Activated CD4-positive, alpha-beta T cell treated with anti-CD3 and anti-CD28 coated beads for 36 hours (primary cell): ENCODE measurements at regions not wholly inside any gene's neighbourhood (a gene's known extent, or its start where the extent isn't known, plus 50 kb on each side); places are given as distances from the start of the nearest gene placed in this dataset.

Source experiments
- ATAC-seq: fragments of 200-7000 bp; cut with Tn5 transposase; one replicate; pipeline ENCODE4 v1.10.0; 2021; ENCODE audit warnings: mild to moderate bottlenecking, moderate library complexity
- CTCF ChIA-PET: fragments of 350-600 bp; sonication (Branson Sonifier 250); formaldehyde crosslinking; loops from one replicate; lab custom pipeline; 2021; ENCODE audit warnings: antibody characterized with exemption; lab: Charles Lee
- POLR2A ChIA-PET: fragments of 350-600 bp; sonication (Branson Sonifier 250); formaldehyde crosslinking; loops from one replicate; lab custom pipeline; 2021; ENCODE audit warnings: antibody characterized with exemption, inconsistent platforms; lab: Charles Lee
- DNase-seq: peaks from one replicate; pipeline ENCODE4 v3.0.0-alpha.2; 2020
- H3K27ac Mint-ChIP-seq: one replicate; pipeline ENCODE4 v1.8.0; 2021; ENCODE audit warnings: mixed read lengths
- H3K27me3 Mint-ChIP-seq: one replicate; pipeline ENCODE4 v1.8.0; 2021; ENCODE audit warnings: mixed read lengths
- H3K36me3 Mint-ChIP-seq: one replicate; pipeline ENCODE4 v1.8.0; 2021; ENCODE audit warnings: low read depth, mixed read lengths
- H3K4me1 Mint-ChIP-seq: one replicate; pipeline ENCODE4 v1.8.0; 2021; ENCODE audit warnings: mixed read lengths
- H3K4me3 Mint-ChIP-seq: one replicate; pipeline ENCODE4 v1.8.0; 2021; ENCODE audit warnings: mild to moderate bottlenecking, moderate library complexity, mixed read lengths
- H3K9me3 Mint-ChIP-seq: one replicate; pipeline ENCODE4 v1.8.0; 2021; ENCODE audit warnings: low read depth, mixed read lengths
- intact Hi-C, 2 experiments: fragments of 100-400 bp; cut with DNase I in 1 of 2; cut with micrococcal nuclease in 1 of 2; formaldehyde crosslinking; loops; one replicate each; pipeline versions ENCODE4 v1.14.2 to v1.15.1; 2022 to 2024; cut with DNase I, micrococcal nuclease

- no peak overlapping the region for H3K4me3 Mint-ChIP-seq
- H3K27ac Mint-ChIP-seq = no peak overlapping the region
- no peak for ATAC-seq
- no peaks in the 10 kb centered on the region for H3K4me1 Mint-ChIP-seq
- peaks cover 5% of the 10 kb centered on the region for H3K9me3 Mint-ChIP-seq
- CTCF ChIA-PET = interaction anchor here (0.5 to 1.9 kb wide), 12 partner anchors 8 to 569 kb away, joined by 3 to 15 read pairs (median 3); no protein-coding TSS in a partner anchor
- H3K36me3 Mint-ChIP-seq = no peaks in the 10 kb centered on the region
- peaks cover 26% of the 10 kb centered on the region for H3K27me3 Mint-ChIP-seq
- POLR2A ChIA-PET = no interaction called here
- peak; percentile 53 for DNase-seq
- intact Hi-C loops = no loop called here
These were observed 96.7 kb downstream of the PMAIP1 start for GRCh38 chr18:59996370-59996966.

- Mint-ChIP-seq H3K9me3 (no peaks in the 10 kb centered on the region), H3K4me1 (no peaks in the 10 kb centered on the region), H3K36me3 (no peaks in the 10 kb centered on the region), H3K4me3 (no peak overlapping the region), H3K27ac (no peak overlapping the region), H3K27me3 (peaks cover 21% of the 10 kb centered on the region)
- ChIA-PET CTCF (interaction anchor here (1.9 kb wide), 1 partner anchor 555 kb away, joined by 15 read pairs; no protein-coding TSS in a partner anchor), POLR2A (no interaction called here)
- intact Hi-C loops = no loop called here
- ATAC-seq (peak; percentile 39), DNase-seq (no peak)
These were observed 94.6 kb downstream of the PMAIP1 start for GRCh38 chr18:59994357-59994756.

GRCh38 chr18:59993560-59993959, 93.8 kb downstream of the PMAIP1 start:
- Mint-ChIP-seq H3K4me1 (no peaks in the 10 kb centered on the region), H3K4me3 (no peak overlapping the region), H3K9me3 (no peaks in the 10 kb centered on the region), H3K27ac (no peak overlapping the region), H3K36me3 (no peaks in the 10 kb centered on the region), H3K27me3 (peaks cover 21% of the 10 kb centered on the region)
- intact Hi-C loops = no loop called here
- no peak for ATAC-seq
- no peak for DNase-seq
- CTCF ChIA-PET = no interaction called here
- POLR2A ChIA-PET = no interaction called here

- Mint-ChIP-seq H3K9me3 (no peaks in the 10 kb centered on the region), H3K36me3 (no peaks in the 10 kb centered on the region), H3K4me1 (no peaks in the 10 kb centered on the region), H3K27ac (no peak overlapping the region), H3K27me3 (peaks cover 15% of the 10 kb centered on the region), H3K4me3 (no peak overlapping the region)
- DNase-seq (no peak), ATAC-seq (no peak)
- intact Hi-C loops = no loop called here
- CTCF ChIA-PET = interaction anchor here (0.6 to 2.8 kb wide), 7 partner anchors 9 to 167 kb away, joined by 3 to 11 read pairs (median 3); no protein-coding TSS in a partner anchor
- POLR2A ChIA-PET = no interaction called here
These were observed 90.5 kb downstream of the PMAIP1 start for GRCh38 chr18:59990121-59990823.

- Mint-ChIP-seq H3K27ac (no peak overlapping the region), H3K4me1 (no peaks in the 10 kb centered on the region), H3K4me3 (no peak overlapping the region), H3K27me3 (peaks cover 13% of the 10 kb centered on the region), H3K36me3 (no peaks in the 10 kb centered on the region), H3K9me3 (no peaks in the 10 kb centered on the region)
- POLR2A ChIA-PET = interaction anchor here (0.6 kb wide), 1 partner anchor 106 kb away, joined by 6 read pairs; no protein-coding TSS in a partner anchor
- intact Hi-C loops = loop anchor here (1.0 to 10.0 kb wide), 7 partner anchors 151 to 1517 kb away; no protein-coding TSS in a partner anchor
- ATAC-seq (peak; percentile 60), DNase-seq (peak; percentile 78)
- CTCF ChIA-PET = interaction anchor here (0.7 to 3.0 kb wide), 27 partner anchors 8 to 1648 kb away, joined by 3 to 21 read pairs (median 3); no protein-coding TSS in a partner anchor
These were observed 88.4 kb downstream of the PMAIP1 start for GRCh38 chr18:59988098-59988706.

- DNase-seq (no peak), ATAC-seq (no peak)
- Mint-ChIP-seq H3K4me1 (no peaks in the 10 kb centered on the region), H3K36me3 (no peaks in the 10 kb centered on the region), H3K9me3 (no peaks in the 10 kb centered on the region), H3K27me3 (peaks cover 7% of the 10 kb centered on the region), H3K4me3 (no peak overlapping the region), H3K27ac (no peak overlapping the region)
- CTCF ChIA-PET = interaction anchor here (0.5 to 3.0 kb wide), 9 partner anchors 8 to 562 kb away, joined by 3 to 21 read pairs (median 6); no protein-coding TSS in a partner anchor
- POLR2A ChIA-PET = no interaction called here
- intact Hi-C loops = loop anchor here in 1 of 2 experiments (5.0 to 10.0 kb wide), 3 partner anchors 150 to 1518 kb away; no protein-coding TSS in a partner anchor
These were observed 87.3 kb downstream of the PMAIP1 start for GRCh38 chr18:59987102-59987501.

- H3K9me3 Mint-ChIP-seq = no peaks in the 10 kb centered on the region
- no peaks in the 10 kb centered on the region for H3K4me1 Mint-ChIP-seq
- no peak overlapping the region for H3K4me3 Mint-ChIP-seq
- no peaks in the 10 kb centered on the region for H3K36me3 Mint-ChIP-seq
- DNase-seq = no peak
- intact Hi-C loops = loop anchor here in 1 of 2 experiments (5.0 to 10.0 kb wide), 3 partner anchors 149 to 1519 kb away; no protein-coding TSS in a partner anchor
- no peak for ATAC-seq
- peaks cover 6% of the 10 kb centered on the region for H3K27me3 Mint-ChIP-seq
- ChIA-PET CTCF (interaction anchor here (0.6 kb wide), 1 partner anchor 10 kb away, joined by 3 read pairs; no protein-coding TSS in a partner anchor), POLR2A (no interaction called here)
- no peak overlapping the region for H3K27ac Mint-ChIP-seq
These were observed 86.3 kb downstream of the PMAIP1 start for GRCh38 chr18:59986139-59986538.

- DNase-seq (no peak), ATAC-seq (no peak)
- Mint-ChIP-seq H3K27ac (no peak overlapping the region), H3K4me3 (no peak overlapping the region), H3K4me1 (no peaks in the 10 kb centered on the region), H3K9me3 (no peaks in the 10 kb centered on the region), H3K36me3 (no peaks in the 10 kb centered on the region), H3K27me3 (peaks cover 2% of the 10 kb centered on the region)
- CTCF ChIA-PET = interaction anchor here (0.6 to 1.3 kb wide), 2 partner anchors 11 to 1660 kb away, joined by 4 read pairs; no protein-coding TSS in a partner anchor
- intact Hi-C loops = loop anchor here in 1 of 2 experiments (5.0 to 10.0 kb wide), 3 partner anchors 148 to 1520 kb away; no protein-coding TSS in a partner anchor
- POLR2A ChIA-PET = no interaction called here
These were observed 85.5 kb downstream of the PMAIP1 start for GRCh38 chr18:59985289-59985688.

- H3K27ac Mint-ChIP-seq = no peak overlapping the region
- ATAC-seq (no peak), DNase-seq (no peak)
- H3K36me3 Mint-ChIP-seq = no peaks in the 10 kb centered on the region
- no peaks in the 10 kb centered on the region for H3K4me1 Mint-ChIP-seq
- no peaks in the 10 kb centered on the region for H3K9me3 Mint-ChIP-seq
- ChIA-PET POLR2A (no interaction called here), CTCF (no interaction called here)
- H3K4me3 Mint-ChIP-seq = no peak overlapping the region
- intact Hi-C loops = loop anchor here in 1 of 2 experiments (10.0 kb wide), 1 partner anchor 1521 kb away; no protein-coding TSS in a partner anchor
- no peaks in the 10 kb centered on the region for H3K27me3 Mint-ChIP-seq
These were observed 83.7 kb downstream of the PMAIP1 start for GRCh38 chr18:59983506-59983905.

GRCh38 chr18:59980188-59980637, 80.4 kb downstream of the PMAIP1 start:
- Mint-ChIP-seq H3K9me3 (no peaks in the 10 kb centered on the region), H3K36me3 (no peaks in the 10 kb centered on the region), H3K27ac (no peak overlapping the region), H3K4me1 (no peaks in the 10 kb centered on the region), H3K27me3 (no peaks in the 10 kb centered on the region), H3K4me3 (no peak overlapping the region)
- DNase-seq = no peak
- intact Hi-C loops = loop anchor here in 1 of 2 experiments (10.0 kb wide), 1 partner anchor 1525 kb away; no protein-coding TSS in a partner anchor
- ChIA-PET POLR2A (no interaction called here), CTCF (interaction anchor here (0.8 to 1.2 kb wide), 3 partner anchors 9 to 16 kb away, joined by 3 read pairs; no protein-coding TSS in a partner anchor)
- no peak for ATAC-seq

GRCh38 chr18:59971871-59972428, 72.2 kb downstream of the PMAIP1 start:
- no peak overlapping the region for H3K4me3 Mint-ChIP-seq
- ChIA-PET CTCF (no interaction called here), POLR2A (no interaction called here)
- intact Hi-C loops = no loop called here
- peaks cover 12% of the 10 kb centered on the region for H3K27me3 Mint-ChIP-seq
- ATAC-seq (no peak), DNase-seq (no peak)
- no peaks in the 10 kb centered on the region for H3K36me3 Mint-ChIP-seq
- no peak overlapping the region for H3K27ac Mint-ChIP-seq
- peaks cover 4% of the 10 kb centered on the region for H3K4me1 Mint-ChIP-seq
- H3K9me3 Mint-ChIP-seq = no peaks in the 10 kb centered on the region
